Lung (tissue), 11 donors: ENCODE measurements at regions not wholly inside any gene's neighbourhood (a gene's known extent, or its start where the extent isn't known, plus 50 kb on each side); places are given as distances from the start of the nearest gene placed in this dataset.

Source experiments
- ATAC-seq: fragments of 200-7000 bp; cut with Tn5 transposase; one replicate; pipeline ENCODE4 v1.9.1; 2020; ENCODE audit warnings: moderate number of reproducible peaks; ENCODE audit not compliant: insufficient read depth, low FRiP score
- DNase-seq, 3 donors: peaks; one replicate each; pipeline ENCODE4 v3.0.0-alpha.2; 2013 to 2017
- H3K27ac ChIP-seq, 2 donors: one replicate each; pipeline ENCODE4 v1.5.1; 2013; ENCODE audit warnings: mild to moderate bottlenecking in 2 of 2, moderate library complexity in 2 of 2, control low read depth in 1 of 2, inconsistent platforms in 1 of 2, low read depth in 1 of 2, low read length in 1 of 2
- H3K27me3 ChIP-seq, 3 donors: one replicate each; pipeline ENCODE4 v1.5.1; 2013; ENCODE audit warnings: low read length in 2 of 3; ENCODE audit not compliant: control insufficient read depth in 3 of 3, insufficient read depth in 3 of 3
- H3K36me3 ChIP-seq, 4 donors: one replicate each; pipeline ENCODE4 v1.5.1; 2013; ENCODE audit warnings: low read length in 4 of 4, mild to moderate bottlenecking in 1 of 4, moderate library complexity in 1 of 4; ENCODE audit not compliant: control insufficient read depth in 4 of 4, insufficient read depth in 4 of 4
- H3K4me1 ChIP-seq, 5 donors: one replicate each; pipeline ENCODE4 v1.5.1; 2013; ENCODE audit warnings: low read length in 5 of 5, mild to moderate bottlenecking in 2 of 5, moderate library complexity in 1 of 5; ENCODE audit not compliant: control insufficient read depth in 5 of 5, insufficient read depth in 5 of 5
- H3K4me3 ChIP-seq: one replicate; pipeline ENCODE4 v1.5.1; 2013; ENCODE audit warnings: mild to moderate bottlenecking, control low read depth, moderate library complexity
- H3K9ac ChIP-seq, 2 donors: one replicate each; pipeline ENCODE4 v1.5.1; 2013; ENCODE audit warnings: low read length in 2 of 2, control low read depth in 1 of 2; ENCODE audit not compliant: insufficient read depth in 1 of 2
- H3K9me3 ChIP-seq, 4 donors: one replicate each; pipeline ENCODE4 v1.5.1; 2013; ENCODE audit warnings: low read length in 3 of 4, mild to moderate bottlenecking in 1 of 4, moderate library complexity in 1 of 4; ENCODE audit not compliant: control insufficient read depth in 4 of 4, insufficient read depth in 3 of 4
- WGBS, 2 donors: extraction: QIAGEN DNeasy Blood & Tissue Kit; methylation state at CpG; one replicate each; pipeline ENCODE4 v1.1.7; 2013; 5-methylcytosine and 5-hydroxymethylcytosine counted together
- TF ChIP-seq, protein P1 (sequence below): IDR thresholded peaks from 2 replicates; pipeline ENCODE4 v1.5.1; 2012; ENCODE audit warnings: mild to moderate bottlenecking; ENCODE audit errors: control extremely low read depth, extremely low read depth
- donor health status: control.
- donor health status: control.
- donor health status: Bipolar disorder and iron deficiency.
- donor health status: healthy.
- donor health status: DM: yes; HTN: yes; CAD: no.

DNA sequence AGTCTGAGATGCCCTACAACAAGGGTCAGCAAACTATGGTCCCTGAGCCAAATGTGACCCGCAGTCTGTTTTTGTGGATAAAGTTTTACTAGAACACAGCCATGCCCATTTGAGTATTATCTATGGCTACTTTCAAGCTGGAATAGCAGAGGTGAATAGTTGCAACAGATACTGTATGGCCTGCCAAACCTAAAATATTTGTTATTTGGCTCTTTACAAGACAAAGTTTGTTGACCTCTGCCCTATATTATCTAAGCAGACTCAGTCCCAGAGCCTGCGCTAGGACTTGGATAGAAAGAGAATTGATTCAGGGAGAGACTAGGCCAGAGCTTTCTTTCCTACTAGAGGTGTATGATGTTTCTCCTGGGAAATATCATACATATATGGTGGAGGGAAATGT lies 81.7 kb upstream of the NMNAT3 start:
- Histone ChIP-seq H3K27me3 (no peaks in the 10 kb centered on the region), H3K36me3 (no peaks in the 10 kb centered on the region), H3K4me3 (no peak overlapping the region), H3K27ac (no peak overlapping the region), H3K9ac (no peak overlapping the region), H3K9me3 (peaks cover 0 to 4% (median 0%) of the 10 kb centered on the region in 4 donors), H3K4me1 (peaks cover 0 to 4% (median 0%) of the 10 kb centered on the region in 5 donors)
- WGBS, 2 donors = 66 to 74% methylated on average over 2 of the region's 2 CpGs
- ATAC-seq (no peak), DNase-seq (no peak)
- TF ChIP-seq, protein P1, sequence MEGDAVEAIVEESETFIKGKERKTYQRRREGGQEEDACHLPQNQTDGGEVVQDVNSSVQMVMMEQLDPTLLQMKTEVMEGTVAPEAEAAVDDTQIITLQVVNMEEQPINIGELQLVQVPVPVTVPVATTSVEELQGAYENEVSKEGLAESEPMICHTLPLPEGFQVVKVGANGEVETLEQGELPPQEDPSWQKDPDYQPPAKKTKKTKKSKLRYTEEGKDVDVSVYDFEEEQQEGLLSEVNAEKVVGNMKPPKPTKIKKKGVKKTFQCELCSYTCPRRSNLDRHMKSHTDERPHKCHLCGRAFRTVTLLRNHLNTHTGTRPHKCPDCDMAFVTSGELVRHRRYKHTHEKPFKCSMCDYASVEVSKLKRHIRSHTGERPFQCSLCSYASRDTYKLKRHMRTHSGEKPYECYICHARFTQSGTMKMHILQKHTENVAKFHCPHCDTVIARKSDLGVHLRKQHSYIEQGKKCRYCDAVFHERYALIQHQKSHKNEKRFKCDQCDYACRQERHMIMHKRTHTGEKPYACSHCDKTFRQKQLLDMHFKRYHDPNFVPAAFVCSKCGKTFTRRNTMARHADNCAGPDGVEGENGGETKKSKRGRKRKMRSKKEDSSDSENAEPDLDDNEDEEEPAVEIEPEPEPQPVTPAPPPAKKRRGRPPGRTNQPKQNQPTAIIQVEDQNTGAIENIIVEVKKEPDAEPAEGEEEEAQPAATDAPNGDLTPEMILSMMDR = no peak

DNA sequence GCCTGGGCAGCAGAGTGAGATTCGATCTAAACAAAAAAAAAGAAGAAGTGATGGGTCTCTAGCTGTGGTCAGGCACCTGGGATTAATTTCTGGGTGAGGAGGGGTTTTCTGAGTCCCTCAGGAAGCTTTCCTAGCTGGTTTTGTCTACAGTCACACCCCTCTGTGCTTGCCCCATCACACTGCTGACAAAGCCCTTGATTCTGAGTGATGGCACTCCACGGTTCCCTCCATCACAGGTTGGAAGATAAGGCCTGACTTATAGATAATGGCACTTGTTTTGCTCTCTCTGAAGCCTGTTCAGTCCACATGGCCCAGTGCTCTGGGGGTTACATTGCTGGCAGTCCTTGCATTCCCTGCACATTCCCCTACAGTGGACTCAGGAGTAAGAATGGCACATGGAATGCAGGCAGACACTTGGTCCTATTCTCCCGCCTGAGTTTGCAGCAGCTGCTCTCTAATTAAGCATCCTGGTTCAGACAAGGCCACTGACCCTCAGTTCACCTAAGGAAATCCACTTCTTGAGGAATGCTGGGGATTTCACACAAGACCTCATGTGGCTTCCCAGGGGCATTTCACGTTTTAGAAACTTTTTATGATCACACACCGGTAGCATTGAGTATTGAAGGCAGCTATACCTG lies 81.0 kb upstream of the NMNAT3 start:
- peaks cover 0 to 2% (median 0%) of the 10 kb centered on the region in 4 donors for H3K9me3 ChIP-seq
- TF ChIP-seq, protein P1 = no peak
- no peaks in the 10 kb centered on the region for H3K36me3 ChIP-seq
- peaks cover 0 to 3% (median 0%) of the 10 kb centered on the region in 5 donors for H3K4me1 ChIP-seq
- no peak overlapping the region for H3K4me3 ChIP-seq
- no peaks in the 10 kb centered on the region for H3K27me3 ChIP-seq
- no peak overlapping the region for H3K9ac ChIP-seq
- H3K27ac ChIP-seq = no peak overlapping the region
- DNase-seq (no peak), ATAC-seq (no peak)
- 69 to 70% methylated on average over 5 of the region's 5 CpGs for WGBS, 2 donors

DNA sequence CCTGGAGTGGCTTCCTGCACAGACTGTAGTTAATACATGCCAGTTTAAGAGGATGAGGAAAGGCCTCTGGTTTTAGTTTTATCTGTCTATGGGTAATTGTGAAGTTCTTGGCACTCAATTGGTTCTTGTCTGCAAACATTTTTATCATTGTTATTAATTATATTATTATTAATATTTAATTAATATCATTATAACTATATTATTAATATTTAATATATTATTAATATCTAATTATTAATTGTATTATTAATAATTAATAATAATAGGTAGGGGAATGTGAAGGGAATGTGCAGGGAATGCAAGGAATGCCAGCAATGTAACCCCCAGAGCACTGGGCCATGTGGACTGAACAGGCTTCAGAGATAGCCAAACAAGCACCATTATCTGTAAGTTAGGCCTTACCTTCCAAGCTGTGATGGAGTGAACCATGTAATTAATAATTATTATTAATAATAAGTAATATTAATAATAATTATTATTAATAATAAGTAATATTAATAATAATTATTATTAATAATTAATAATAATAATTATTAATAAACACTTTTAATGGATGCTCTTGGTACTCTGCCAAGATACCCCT lies 79.8 kb upstream of the NMNAT3 start:
- H3K9ac ChIP-seq = no peak overlapping the region
- no peak for DNase-seq
- ATAC-seq = no peak
- H3K36me3 ChIP-seq = no peaks in the 10 kb centered on the region
- peaks cover 0 to 3% (median 0%) of the 10 kb centered on the region in 5 donors for H3K4me1 ChIP-seq
- no peak overlapping the region for H3K4me3 ChIP-seq
- TF ChIP-seq, protein P1 = no peak
- H3K27me3 ChIP-seq = no peaks in the 10 kb centered on the region
- no peak overlapping the region for H3K27ac ChIP-seq
- H3K9me3 ChIP-seq = peaks cover 0 to 2% (median 0%) of the 10 kb centered on the region in 4 donors
